GM19043 (cell line): ENCODE measurements at regions not wholly inside any gene's neighbourhood (a gene's known extent, or its start where the extent isn't known, plus 50 kb on each side); places are given as distances from the start of the nearest gene placed in this dataset.

Experiments
- ATAC-seq: cut with Tn5 transposase; IDR thresholded peaks from one replicate; pipeline ENCODE4 v1.9.1; 2021; ENCODE audit warnings: low read depth; ENCODE audit not compliant: unreplicated experiment

- no peak for ATAC-seq
Measured at GRCh38 chr16:6625606-6626005, 707.0 kb upstream of the RBFOX1 start.

- ATAC-seq: no peak
Measured at GRCh38 chr16:6618874-6619273, 713.8 kb upstream of the RBFOX1 start.

- no peak for ATAC-seq
Measured at GRCh38 chr16:6616746-6617145, 715.9 kb upstream of the RBFOX1 start.

GRCh38 chr16:6615636-6616035 lies 717.0 kb upstream of the RBFOX1 start:
- no peak for ATAC-seq

GRCh38 chr16:6611535-6611934 lies 721.1 kb upstream of the RBFOX1 start:
- no peak for ATAC-seq

- ATAC-seq: no peak
Measured at GRCh38 chr16:6605490-6605889, 727.2 kb upstream of the RBFOX1 start.

GRCh38 chr16:6603780-6604325 lies 728.8 kb upstream of the RBFOX1 start:
- ATAC-seq: no peak

GRCh38 chr16:6602405-6602804 lies 730.2 kb upstream of the RBFOX1 start:
- no peak for ATAC-seq

GRCh38 chr16:6600167-6600566 lies 732.5 kb upstream of the RBFOX1 start:
- ATAC-seq: no peak

- ATAC-seq: no peak
Measured at GRCh38 chr16:6593799-6594198, 738.8 kb upstream of the RBFOX1 start.

- ATAC-seq: no peak
Measured at GRCh38 chr16:6576606-6577005, 756.0 kb upstream of the RBFOX1 start.

- ATAC-seq: no peak
Measured at GRCh38 chr16:6576113-6576512, 756.5 kb upstream of the RBFOX1 start.

- ATAC-seq: no peak
Measured at GRCh38 chr16:6574146-6574545, 758.5 kb upstream of the RBFOX1 start.

GRCh38 chr16:6573577-6573976 lies 759.1 kb upstream of the RBFOX1 start:
- ATAC-seq: no peak

- no peak for ATAC-seq
Measured at GRCh38 chr16:6571044-6571443, 761.6 kb upstream of the RBFOX1 start.

- ATAC-seq: no peak
Measured at GRCh38 chr16:6570530-6570929, 762.1 kb upstream of the RBFOX1 start.

GRCh38 chr16:6562986-6563385 lies 769.7 kb upstream of the RBFOX1 start:
- no peak for ATAC-seq

- ATAC-seq: no peak
Measured at GRCh38 chr16:6560306-6561100, 772.1 kb upstream of the RBFOX1 start.

- no peak for ATAC-seq
Measured at GRCh38 chr16:6558661-6559060, 774.0 kb upstream of the RBFOX1 start.

- no peak for ATAC-seq
Measured at GRCh38 chr16:6558126-6558525, 774.5 kb upstream of the RBFOX1 start.

GRCh38 chr16:6557353-6558023 lies 775.2 kb upstream of the RBFOX1 start:
- ATAC-seq: no peak

- no peak for ATAC-seq
Measured at GRCh38 chr16:6549415-6549814, 783.2 kb upstream of the RBFOX1 start.
